ENCODE measurements at regions not wholly inside any gene's neighbourhood (a gene's known extent, or its start where the extent isn't known, plus 50 kb on each side); places are given as distances from the start of the nearest gene placed in this dataset.

DNA sequence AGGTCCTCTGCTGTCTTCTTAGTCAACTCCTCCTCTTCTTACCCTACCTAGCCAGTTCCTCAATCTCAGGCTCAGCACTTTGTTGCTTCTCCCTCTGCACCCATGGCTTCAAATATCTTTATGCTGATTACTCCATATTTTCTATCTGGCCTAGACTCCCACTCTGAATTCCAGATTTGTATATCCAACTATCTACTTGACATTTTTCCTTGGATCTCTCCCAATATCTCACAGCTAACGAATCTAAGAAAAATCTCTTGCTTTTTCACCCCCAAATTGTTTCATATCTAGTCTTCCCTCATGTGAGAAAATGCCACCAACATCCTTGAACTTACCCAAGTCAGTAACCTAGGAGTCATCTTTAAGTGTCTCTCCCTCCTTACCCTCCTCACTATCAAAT lies 176.4 kb upstream of the ERCC4 start:
- no peak for DNase-seq

DNA sequence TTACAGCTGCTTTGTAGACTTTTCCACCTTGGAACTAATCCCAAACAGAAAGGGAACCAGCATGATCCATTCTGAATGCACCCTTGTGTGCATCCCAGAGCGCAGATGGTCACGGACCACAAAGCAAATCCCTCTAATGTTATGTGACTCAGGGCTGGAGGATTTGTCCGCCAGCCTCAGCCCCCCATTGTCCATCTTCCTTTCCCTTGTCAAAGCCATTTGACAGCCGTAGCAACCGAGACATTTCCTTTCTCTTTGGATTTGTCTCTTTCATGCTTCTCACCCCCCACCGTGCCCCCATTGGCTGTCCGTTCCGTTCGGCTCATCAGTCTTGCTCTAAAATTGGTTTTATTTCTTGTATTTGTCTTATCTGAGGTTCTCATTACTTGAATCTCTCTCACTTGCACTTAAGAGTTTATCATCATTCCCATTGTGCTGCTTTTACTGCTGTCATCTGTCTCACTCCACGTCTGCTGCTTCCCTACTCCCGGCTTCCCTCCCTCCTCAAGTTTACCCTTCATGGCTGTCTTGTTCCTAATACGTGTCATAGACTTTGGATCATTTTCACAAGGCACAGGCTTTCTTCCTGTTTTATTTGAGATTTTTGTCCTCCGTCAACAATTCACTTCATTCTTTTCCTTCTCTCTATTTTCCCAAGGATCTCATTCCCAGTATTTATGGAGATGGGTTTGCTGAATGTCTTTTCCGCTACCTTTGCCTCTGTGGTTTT lies 163.4 kb upstream of the ERCC4 start:
- no peak for DNase-seq

DNA sequence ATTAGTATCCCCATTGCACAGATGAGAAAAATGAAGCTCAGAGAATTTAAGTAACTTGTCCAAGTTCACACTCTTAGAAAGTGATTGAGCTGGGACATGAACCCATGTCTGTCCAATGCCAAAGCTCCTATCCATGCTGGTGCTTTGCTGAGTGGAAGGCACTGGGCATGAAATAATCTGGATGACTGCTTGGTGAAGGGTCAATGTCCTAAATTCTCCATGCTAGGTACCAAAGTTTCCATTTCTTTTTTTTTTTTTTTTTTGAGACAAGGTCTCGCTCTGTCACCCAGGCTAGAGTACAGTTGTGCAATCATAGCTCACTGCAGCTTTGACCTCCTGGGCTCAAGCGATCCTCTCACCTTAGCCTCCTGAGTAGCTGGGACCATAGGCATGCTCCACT lies 153.6 kb upstream of the ERCC4 start:
- DNase-seq, result no peak

DNA sequence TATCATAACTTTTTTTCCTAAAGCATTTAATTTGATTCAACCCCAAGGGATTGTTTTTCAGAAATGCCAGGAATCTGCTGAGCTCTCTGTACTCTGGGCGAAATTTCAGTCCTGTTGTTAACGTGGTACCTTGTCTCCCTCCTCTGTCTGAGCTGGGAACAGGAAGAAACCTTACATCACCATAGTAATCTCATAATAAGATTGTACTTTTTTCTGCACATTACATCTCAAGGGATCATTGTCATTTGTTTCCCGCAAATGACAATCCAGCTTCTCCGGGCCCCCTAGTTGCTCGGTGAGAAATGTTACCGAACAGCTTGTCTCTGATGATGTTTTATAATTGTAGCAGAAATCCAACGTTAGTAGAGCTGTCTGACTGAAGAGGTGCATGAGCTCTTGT lies 152.7 kb upstream of the ERCC4 start:
- DNase-seq, result no peak

DNA sequence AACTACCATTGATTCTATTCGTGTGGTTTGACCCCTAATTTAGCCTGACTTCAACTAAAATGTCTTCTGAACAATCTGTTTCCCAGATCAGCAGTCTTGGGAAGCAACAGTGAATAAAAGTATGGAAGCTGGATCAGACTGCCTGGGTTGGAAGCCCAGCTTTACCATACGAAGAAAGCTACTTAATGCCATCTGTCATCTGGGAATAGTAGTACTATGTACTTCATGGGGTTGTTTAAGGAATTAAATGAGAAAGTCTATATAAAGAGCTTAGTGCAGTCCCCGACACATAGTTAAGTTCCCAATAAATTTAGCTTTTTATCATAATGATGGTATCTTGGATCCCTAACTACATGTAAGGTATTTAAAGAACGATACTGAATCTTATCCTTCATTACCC lies 151.5 kb upstream of the ERCC4 start:
- DNase-seq, result no peak

DNA sequence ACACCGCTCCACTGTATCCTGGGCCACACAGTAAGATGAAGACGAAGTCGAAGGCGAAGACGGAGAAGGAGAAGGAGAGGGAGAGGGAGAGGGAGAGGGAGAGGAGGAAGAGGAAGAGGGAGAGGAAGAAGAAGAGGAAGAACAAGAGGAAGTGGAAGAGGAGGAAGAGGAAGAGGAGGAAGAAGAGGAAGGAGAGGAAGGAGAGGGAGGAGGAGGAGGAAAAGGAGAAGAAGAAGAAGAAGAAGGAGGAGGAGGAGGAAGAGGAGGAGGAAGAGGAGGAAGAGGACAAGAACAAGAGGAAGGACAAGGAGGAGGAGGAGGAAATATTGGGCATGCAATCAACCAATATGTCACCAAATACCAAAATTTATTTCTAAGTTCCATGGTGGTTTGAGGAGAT lies 149.5 kb upstream of the ERCC4 start:
- no peak for DNase-seq

DNA sequence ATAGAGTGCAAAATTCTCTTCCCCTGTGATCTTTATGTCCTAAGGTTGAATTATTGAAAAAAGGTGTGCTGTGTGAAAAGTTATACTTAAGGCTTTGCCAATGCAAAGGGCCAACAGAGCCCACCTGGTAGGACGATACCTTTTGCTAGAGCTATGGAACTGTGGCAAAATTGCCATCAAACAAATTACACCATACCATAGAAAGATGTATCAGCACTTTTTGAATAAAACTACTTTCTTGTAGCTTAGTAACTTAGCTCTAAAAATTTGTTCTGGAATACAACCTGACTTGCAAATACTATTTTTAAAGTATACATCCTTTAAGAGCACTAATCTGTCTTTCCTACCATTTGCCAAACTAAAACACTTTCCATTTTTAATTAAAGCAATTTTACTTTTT lies 147.2 kb upstream of the ERCC4 start:
- no peak for DNase-seq

DNA sequence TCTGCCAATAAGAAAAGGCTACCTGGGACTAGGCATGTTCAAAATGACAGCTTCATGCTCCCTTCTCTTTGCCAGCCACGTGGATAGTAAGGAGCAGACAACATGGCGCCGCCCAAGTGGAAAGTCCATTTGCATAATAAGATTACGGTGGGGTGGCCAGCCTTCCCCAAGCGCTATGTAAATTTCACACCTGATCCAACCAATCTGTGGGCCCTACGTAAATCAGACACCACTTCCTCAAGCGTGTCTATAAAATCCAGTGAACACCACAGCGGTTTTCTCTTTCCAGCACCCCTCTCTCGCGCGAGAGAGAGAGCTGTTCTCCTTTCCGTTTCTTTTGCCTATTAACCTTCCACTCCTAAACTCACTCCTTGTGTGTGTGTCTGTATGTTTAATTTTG lies 140.3 kb upstream of the ERCC4 start:
- no peak for DNase-seq

DNA sequence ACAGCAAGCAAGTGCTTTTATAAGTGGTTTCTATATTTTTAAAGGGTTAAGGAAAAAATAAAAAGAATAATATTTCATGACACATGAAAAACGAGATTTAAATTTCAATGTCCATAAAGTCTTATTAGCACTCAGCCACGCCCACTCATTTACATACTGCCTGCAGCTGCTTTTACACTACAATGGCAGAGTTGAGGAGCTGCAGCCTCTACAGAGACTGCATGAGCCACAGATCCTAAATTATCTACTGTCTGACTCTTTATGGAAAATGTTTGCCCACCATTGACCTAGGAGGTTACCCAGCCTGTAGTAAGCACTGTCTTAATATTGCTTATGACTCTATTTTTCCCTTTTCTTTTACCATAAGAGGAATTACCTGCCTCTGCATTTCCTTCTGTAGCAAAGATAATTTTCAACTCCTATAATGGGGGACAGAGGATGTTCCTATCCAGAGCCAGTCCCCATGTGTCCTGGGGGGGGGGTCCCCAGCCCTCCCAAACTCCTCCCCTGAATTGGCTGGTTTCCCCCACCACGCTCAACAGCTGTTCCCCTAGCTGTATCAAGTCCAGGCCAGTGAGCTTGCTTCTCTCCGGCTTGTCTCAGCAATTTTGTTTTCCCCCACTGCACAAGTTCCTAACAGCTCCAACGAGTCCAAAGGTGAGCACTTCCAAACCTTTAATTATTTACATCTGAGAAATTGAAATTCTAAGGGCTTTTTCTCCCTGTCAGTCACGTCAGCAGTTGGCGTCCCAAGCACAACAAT lies 139.4 kb upstream of the ERCC4 start:
- DNase-seq, result no peak

DNA sequence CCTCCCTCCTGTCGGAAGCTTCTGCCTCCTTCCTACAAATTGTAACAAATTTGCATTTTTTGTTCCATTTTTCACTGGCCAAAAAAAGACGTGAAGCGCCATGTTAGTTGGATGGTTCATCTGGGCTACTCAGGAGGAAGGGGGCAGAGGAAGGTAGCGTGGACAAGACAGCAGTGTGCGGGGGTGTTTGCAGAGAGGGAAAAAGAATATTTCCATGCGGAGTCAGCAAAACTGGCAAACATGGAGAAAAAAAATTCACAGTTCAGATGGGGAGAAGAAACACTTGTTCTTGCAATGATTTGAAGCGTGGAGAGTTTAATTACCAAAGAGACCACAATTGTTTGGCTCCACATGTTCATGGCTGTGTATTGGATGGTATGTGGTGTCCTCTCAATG lies 138.8 kb upstream of the ERCC4 start:
- no peak for DNase-seq

DNA sequence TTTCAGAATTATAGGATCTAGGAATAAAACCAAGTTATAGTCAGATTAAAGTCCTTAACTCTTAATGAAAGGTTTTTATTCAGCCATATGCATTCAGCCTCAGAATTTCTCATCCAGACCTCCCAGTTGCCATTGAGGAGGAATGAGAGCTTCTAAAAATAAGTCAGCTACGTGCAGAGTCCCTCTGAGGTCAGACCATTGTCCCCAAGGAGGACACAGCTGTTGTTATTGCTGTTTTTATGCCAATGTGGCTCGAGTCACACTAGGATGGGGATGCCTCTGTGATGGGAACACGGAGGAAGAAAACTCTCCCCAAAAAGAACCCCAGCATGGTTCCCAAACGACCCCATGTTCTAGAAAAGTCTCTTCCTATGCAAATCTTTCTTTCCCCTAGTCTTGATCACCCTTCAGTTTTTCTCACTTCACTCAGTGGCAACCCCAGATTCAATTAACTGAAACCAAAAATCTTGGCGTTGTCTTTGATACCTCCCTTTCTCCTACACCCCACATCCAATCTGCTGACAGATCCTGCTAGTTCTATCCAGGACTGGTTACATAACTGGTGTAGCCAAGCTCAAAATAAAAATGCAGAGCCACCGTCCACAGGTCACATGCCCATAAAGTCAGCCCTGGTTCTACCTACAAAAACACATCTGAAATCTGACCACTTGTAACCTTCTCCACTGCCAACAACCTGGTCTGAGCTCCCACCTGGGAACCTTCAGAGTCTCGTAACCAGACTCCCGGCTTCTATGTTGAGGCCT lies 138.2 kb upstream of the ERCC4 start:
- no peak for DNase-seq

DNA sequence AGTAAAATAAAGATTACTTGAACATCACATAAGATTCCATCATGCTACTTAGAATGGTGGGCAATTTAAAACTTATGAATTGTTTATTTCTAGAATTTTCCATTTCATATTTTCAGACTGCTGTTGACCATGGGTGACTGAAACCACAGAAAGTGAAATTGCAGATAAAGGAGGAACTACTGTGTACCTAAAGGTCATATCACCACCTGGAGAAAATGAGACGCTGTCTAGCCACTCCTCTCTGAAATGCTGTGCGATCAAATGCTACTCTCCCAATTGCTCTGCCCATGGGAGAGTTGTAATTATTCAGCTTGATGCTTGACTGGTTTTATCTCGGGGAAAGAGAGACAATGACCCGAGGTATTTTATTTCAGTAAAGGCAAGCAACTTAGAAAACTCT lies 128.9 kb upstream of the ERCC4 start:
- DNase-seq, result no peak

DNA sequence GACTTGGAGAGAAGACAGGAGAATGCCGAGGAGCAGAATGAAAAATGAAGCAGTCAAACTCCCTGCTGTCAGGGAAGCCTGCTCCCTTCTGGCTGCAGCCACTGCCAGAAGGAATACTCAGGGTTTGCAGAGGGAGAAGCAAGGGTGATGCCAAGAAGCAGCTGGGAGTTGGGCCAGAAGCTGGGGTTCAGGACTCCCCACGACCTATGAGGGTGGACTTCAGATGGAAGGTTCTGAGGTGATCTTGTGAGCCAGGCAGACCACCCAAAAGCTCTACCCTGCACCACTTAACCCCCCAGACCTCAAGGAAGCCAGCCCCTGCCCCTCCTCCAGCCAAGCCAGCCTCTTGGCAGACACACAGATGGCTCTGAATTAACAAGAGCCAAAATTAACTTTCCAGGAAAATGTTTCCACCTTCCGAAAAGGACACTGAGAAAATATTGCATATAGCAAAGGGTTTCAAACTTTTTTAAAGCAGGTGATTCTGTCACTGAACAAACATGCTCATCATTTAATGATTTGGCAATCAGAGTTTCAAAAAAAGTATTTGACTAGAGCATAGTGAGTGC lies 126.0 kb upstream of the ERCC4 start:
- DNase-seq, result no peak

DNA sequence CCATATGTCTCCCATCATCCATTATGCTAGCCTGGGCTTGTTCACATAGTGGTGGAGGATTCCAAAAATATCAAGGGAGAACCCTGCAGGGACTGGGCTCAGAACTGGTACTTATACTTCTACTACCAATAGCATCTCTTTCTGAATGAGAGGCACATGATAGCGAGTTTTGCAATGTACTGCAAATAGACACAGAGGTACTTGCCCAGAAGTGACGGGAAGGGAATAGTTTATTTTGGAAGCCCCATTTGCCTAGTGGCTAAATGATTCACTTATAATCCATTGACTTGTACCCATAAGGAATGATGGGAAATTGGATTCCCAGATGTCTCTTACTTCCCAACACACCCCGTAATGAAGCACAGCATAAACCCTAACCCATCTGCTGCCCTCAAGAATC lies 124.8 kb upstream of the ERCC4 start:
- no peak for DNase-seq

DNA sequence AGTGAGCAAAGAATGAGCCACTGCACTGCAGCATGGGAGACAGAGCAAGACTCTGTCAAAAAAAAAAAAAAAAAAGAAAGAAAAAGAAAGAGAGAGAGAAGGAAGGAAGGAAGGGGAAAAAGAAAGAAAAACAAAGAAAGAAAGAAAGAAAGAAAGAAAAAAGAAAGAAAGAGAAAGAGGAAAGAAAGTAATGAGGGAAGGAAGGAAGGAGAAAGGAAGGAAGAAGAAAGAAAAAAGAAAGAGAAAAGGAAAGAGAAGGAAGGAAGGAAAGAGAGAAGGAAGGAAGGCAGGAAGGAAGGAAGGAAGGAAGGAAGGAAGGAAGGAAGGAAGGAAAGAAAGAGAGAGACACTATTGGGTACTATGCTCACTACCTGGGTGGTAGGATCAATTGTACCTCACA lies 122.2 kb upstream of the ERCC4 start:
- DNase-seq, result no peak

DNA sequence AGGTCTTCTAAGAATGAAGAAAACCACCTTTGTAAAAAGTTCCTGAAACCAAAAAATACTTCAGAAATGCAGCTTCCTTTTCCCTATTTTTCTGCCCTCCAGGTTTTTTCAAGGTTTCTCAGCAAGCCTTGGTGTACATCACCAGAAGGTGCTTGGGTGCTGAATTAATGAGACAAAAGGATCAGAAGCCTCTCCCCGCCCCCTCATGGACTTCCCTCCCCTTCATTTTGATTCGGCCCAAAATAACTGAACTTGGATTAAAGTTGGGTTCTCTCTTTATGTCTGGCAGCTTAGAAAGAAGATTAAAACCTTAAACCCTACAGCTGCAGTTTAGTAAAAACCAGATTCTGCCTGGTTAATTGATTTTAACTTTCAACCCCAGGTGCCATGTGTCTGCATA lies 121.7 kb upstream of the ERCC4 start:
- no peak for DNase-seq

DNA sequence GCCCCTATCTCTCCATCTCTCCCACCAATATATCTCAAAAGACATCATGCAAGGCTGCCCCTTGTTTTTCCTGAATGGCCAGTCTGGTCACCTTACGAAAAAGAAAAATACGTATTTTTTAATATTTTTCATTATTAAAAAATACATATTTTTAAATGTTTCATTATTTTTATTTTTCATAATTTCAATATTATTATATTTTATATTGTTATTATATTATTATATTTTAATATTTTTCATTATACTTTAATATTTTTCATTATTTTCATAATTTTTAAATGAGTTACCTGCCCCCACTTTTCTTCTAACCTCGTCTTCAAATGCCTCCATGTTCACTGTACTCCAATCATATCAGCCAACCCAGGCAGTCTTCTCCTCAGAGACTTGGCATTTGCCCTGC lies 116.0 kb upstream of the ERCC4 start:
- DNase-seq, result no peak

DNA sequence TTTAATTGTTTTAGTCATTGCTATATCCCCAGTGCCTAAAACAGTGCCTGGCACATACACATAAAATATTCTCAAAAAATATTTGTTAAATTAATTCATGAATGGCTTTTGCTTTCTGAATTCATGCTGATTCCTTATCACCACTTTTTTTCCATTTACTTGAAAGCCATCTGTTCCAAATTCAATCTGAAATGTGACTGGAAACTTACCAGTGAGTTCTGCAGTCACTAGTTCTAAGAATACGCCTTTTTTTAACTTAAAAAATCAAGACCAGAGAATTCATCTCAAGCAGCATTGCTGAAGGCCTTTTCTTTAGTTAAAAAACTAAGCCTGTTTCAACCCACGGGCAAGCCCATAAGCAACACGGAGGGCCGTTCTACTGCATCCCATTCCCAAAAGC lies 114.0 kb upstream of the ERCC4 start:
- DNase-seq, result no peak

DNA sequence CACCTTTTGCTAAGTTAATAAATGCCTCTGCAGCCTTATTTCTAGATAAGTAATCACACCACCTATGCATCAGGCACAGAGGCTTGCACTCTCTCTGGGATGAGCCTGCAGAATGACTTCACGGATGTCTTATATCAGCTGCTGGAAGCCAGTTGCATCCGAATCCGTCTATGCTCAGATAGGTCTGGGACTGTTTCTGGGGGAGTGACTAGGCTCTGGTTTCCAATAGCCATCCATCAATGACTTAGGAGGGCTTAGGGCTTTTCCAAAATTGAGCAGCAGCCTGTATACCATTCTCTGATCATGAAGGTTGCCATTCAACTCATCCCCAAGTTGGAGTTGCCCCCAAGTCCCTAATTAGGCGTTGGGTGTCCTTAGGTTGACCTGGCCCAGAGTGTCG lies 113.3 kb upstream of the ERCC4 start:
- DNase-seq, result no peak

DNA sequence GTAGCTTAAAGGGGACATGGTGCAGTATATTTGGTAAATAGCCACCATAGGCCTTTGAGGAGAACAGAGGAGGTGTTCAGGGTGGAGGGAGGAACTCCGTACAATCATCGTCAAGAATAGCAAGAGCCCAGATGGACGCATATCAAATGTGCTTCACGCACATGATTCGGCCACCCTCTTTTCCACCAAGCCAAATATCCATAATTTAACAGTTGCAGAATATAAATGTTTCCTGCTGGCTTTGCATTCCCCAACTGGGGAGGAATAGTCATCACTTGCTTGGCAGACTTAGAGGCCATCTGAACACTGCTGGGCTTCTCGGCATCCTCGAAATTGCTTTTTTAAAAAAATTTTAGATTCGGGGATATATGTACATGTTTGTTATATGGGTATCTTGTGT lies 111.9 kb upstream of the ERCC4 start:
- no peak for DNase-seq

DNA sequence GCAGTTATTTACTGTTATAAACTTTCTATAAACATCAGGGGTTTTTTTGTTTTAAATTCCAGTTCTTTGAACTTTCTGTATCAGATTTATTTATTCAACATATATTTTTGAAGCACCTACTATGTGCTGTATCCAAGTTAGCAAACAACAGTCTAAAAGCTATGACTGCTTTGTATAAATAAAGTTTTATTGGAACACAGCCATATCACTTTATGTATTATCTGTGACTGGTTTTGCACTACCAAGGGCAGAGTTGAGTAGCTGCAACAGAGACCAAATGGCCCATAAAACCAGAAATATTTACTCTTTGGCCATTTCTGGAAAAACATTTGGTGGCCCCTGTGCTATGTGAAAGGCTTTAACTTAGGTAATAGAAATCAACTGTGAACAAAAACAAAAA lies 110.2 kb upstream of the ERCC4 start:
- DNase-seq, result no peak

DNA sequence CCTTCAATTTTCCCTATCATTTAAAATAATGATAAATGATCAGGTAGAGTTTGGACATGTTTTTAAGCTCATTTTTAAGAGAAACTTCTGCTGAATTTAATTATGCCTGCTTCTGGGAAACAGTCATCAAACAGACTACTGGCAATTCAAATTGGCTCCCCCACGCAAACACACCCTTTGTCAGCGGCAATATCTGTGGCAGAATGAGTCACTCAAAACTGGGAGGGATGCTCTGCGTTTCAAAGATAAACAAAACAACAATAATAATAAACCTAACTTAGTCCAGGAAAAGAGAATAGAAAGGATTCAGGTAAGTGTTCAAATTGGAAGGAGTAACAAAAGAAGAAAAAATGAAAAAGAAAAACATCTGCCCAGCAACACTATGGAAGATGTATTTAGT lies 108.1 kb upstream of the ERCC4 start:
- DNase-seq, result no peak

DNA sequence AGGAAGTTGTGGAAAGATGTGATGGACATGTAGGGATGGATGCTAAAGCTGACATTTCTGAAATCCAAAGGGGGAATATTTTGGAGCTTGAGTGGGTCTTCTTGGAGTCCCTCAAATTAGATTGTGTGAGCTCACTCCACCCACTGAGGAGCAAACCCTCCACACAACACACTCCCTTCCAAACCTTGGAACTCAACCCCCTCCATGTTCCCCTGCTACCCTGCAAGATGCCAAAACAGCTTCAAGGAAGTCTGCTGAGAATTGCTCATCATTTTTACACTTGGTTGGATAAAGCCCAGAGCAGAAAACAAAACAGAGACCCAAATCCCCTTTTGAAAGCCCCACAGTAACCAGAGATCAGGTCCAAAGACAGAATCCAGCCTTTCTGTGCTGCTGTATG lies 103.3 kb upstream of the ERCC4 start:
- no peak for DNase-seq

DNA sequence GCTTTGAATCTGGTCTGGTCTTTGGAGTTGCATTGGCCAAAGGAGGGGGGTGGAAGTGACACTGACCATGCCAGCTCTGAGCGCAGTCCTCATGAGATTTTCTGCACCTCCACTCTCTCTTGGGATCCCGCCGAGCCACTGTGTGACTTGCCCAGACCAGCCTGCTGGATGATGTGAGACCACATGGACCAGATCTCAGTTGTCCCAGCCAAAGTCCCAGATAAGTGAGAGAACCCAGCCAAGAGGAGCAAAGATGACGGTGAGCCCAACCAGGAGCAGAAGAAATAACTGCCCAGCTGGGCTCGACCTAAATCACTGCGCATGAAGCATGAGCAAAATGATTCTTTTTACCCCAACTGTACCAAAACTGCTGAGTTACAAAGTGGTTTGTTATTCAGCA lies 96.5 kb upstream of the ERCC4 start:
- DNase-seq, result no peak

Measured in CD4-positive, alpha-beta T cell treated with Interferon alpha-2 for 1 hour (primary cell).